NCI-H2107 treated with DMSO at 0.1 percent for 48 hours (cell line): ENCODE measurements at regions not wholly inside any gene's neighbourhood (a gene's known extent, or its start where the extent isn't known, plus 50 kb on each side); places are given as distances from the start of the nearest gene placed in this dataset.
"Not testable (repeated sequence)": the region's sequence is repeated elsewhere in the genome, so short reads cannot be mapped to it uniquely, and the experiment has no call there.

Experiments used
- DNase-seq: peaks from one replicate; lab custom pipeline; 2025; ENCODE audit not compliant: unreplicated experiment; lab: John Stamatoyannopoulos, UW

GRCh38 chr1:58072450-58072849 is 474.1 kb downstream of the OMA1 start:
- no peak for DNase-seq

- no peak for DNase-seq
Observed at GRCh38 chr1:58067082-58067481, 479.4 kb downstream of the OMA1 start.

GRCh38 chr1:58065520-58065919 is 481.0 kb downstream of the OMA1 start:
- no peak for DNase-seq

GRCh38 chr1:58064166-58064565 is 482.4 kb downstream of the OMA1 start:
- no peak for DNase-seq

- DNase-seq = no peak
Observed at GRCh38 chr1:58063095-58063494, 483.4 kb downstream of the OMA1 start.

GRCh38 chr1:58062635-58063034 is 483.9 kb downstream of the OMA1 start:
- no peak for DNase-seq

- DNase-seq = no peak
Observed at GRCh38 chr1:58060559-58061170, 485.9 kb downstream of the OMA1 start.

GRCh38 chr1:58059789-58060188 is 486.7 kb downstream of the OMA1 start:
- no peak for DNase-seq

GRCh38 chr1:58058323-58058722 is 488.2 kb downstream of the OMA1 start:
- DNase-seq = no peak

- DNase-seq = no peak
Observed at GRCh38 chr1:58057826-58058225, 488.7 kb downstream of the OMA1 start.

GRCh38 chr1:58051187-58051586 is 495.3 kb downstream of the OMA1 start:
- not testable (repeated sequence) for DNase-seq

GRCh38 chr1:58047265-58047858 is 499.2 kb downstream of the OMA1 start:
- DNase-seq = peak; percentile 19

- DNase-seq = no peak
Observed at GRCh38 chr1:58045094-58045705, 501.3 kb downstream of the OMA1 start.

- DNase-seq = no peak
Observed at GRCh38 chr1:58041621-58042020, 504.9 kb downstream of the OMA1 start.

- no peak for DNase-seq
Observed at GRCh38 chr1:58038574-58038973, 508.0 kb downstream of the OMA1 start.

GRCh38 chr1:58035523-58035922 is 511.0 kb downstream of the OMA1 start:
- DNase-seq = no peak

GRCh38 chr1:58033311-58033710 is 513.2 kb downstream of the OMA1 start:
- DNase-seq = no peak

GRCh38 chr1:58032611-58033073 is 513.9 kb downstream of the OMA1 start:
- no peak for DNase-seq

- no peak for DNase-seq
Observed at GRCh38 chr1:58031416-58031815, 515.1 kb downstream of the OMA1 start.

GRCh38 chr1:58030456-58030855 is 516.1 kb downstream of the OMA1 start:
- no peak for DNase-seq

GRCh38 chr1:58017641-58018040 is 528.9 kb downstream of the OMA1 start:
- no peak for DNase-seq

- DNase-seq = no peak
Observed at GRCh38 chr1:58013237-58013636, 533.3 kb downstream of the OMA1 start.

GRCh38 chr1:58011978-58012377 is 534.5 kb downstream of the OMA1 start:
- DNase-seq = no peak
